MG63 (cell line): ENCODE measurements at regions not wholly inside any gene's neighbourhood (a gene's known extent, or its start where the extent isn't known, plus 50 kb on each side); places are given as distances from the start of the nearest gene placed in this dataset.

Experiments used
- DNase-seq: peaks from one replicate; pipeline ENCODE4 v3.0.0-alpha.2; 2020
- H3K27me3 ChIP-seq: fragments of 250-450 bp; sonication (Bioruptor Pico); 2 replicates; pipeline ENCODE4 v1.5.1; 2020; ENCODE audit warnings: mild to moderate bottlenecking, moderate library complexity
- H3K36me3 ChIP-seq: fragments of 250-450 bp; sonication (Bioruptor Pico); 2 replicates; pipeline ENCODE4 v1.5.1; 2020; ENCODE audit warnings: mild to moderate bottlenecking, moderate library complexity
- H3K4me3 ChIP-seq: fragments of 250-450 bp; sonication (Bioruptor Pico); 2 replicates; pipeline ENCODE4 v1.5.1; 2020; ENCODE audit warnings: mild to moderate bottlenecking, moderate library complexity
- H3K9me3 ChIP-seq: fragments of 250-450 bp; sonication (Bioruptor Pico); 2 replicates; pipeline ENCODE4 v1.5.1; 2020; ENCODE audit warnings: mild to moderate bottlenecking, moderate library complexity

GRCh38 chr11:116598556-116598955, 174.2 kb downstream of the BUD13 start:
- H3K27me3 ChIP-seq: no peaks in the 10 kb centered on the region
- no peak overlapping the region for H3K4me3 ChIP-seq
- no peaks in the 10 kb centered on the region for H3K9me3 ChIP-seq
- H3K36me3 ChIP-seq: no peaks in the 10 kb centered on the region
- no peak for DNase-seq

GRCh38 chr11:116598036-116598435, 174.8 kb downstream of the BUD13 start:
- Histone ChIP-seq H3K27me3 (no peaks in the 10 kb centered on the region), H3K9me3 (no peaks in the 10 kb centered on the region), H3K36me3 (no peaks in the 10 kb centered on the region), H3K4me3 (no peak overlapping the region)
- DNase-seq: no peak

- no peak for DNase-seq
- no peaks in the 10 kb centered on the region for H3K9me3 ChIP-seq
- no peaks in the 10 kb centered on the region for H3K36me3 ChIP-seq
- no peak overlapping the region for H3K4me3 ChIP-seq
- H3K27me3 ChIP-seq: no peaks in the 10 kb centered on the region
Measured at GRCh38 chr11:116596346-116597260, 176.2 kb downstream of the BUD13 start.

GRCh38 chr11:116595305-116595880, 177.4 kb downstream of the BUD13 start:
- Histone ChIP-seq H3K9me3 (no peaks in the 10 kb centered on the region), H3K27me3 (no peaks in the 10 kb centered on the region), H3K4me3 (no peak overlapping the region), H3K36me3 (no peaks in the 10 kb centered on the region)
- no peak for DNase-seq

GRCh38 chr11:116590844-116591570, 181.8 kb downstream of the BUD13 start:
- no peak for DNase-seq
- no peaks in the 10 kb centered on the region for H3K36me3 ChIP-seq
- no peak overlapping the region for H3K4me3 ChIP-seq

GRCh38 chr11:116589402-116589801, 183.4 kb downstream of the BUD13 start:
- no peak for DNase-seq
- no peaks in the 10 kb centered on the region for H3K36me3 ChIP-seq
- no peaks in the 10 kb centered on the region for H3K27me3 ChIP-seq
- no peak overlapping the region for H3K4me3 ChIP-seq
- H3K9me3 ChIP-seq: no peaks in the 10 kb centered on the region

More at GRCh38 chr11:116590844-116591570, 181.8 kb downstream of the BUD13 start:
- no peaks in the 10 kb centered on the region for H3K9me3 ChIP-seq
- H3K27me3 ChIP-seq: no peaks in the 10 kb centered on the region

- Histone ChIP-seq H3K4me3 (no peak overlapping the region), H3K27me3 (no peaks in the 10 kb centered on the region), H3K9me3 (no peaks in the 10 kb centered on the region), H3K36me3 (no peaks in the 10 kb centered on the region)
- no peak for DNase-seq
Measured at GRCh38 chr11:116586392-116586791, 186.4 kb downstream of the BUD13 start.

- no peak overlapping the region for H3K4me3 ChIP-seq
- H3K36me3 ChIP-seq: no peaks in the 10 kb centered on the region
- DNase-seq: no peak
- H3K9me3 ChIP-seq: no peaks in the 10 kb centered on the region
- peaks cover 3% of the 10 kb centered on the region for H3K27me3 ChIP-seq
Measured at GRCh38 chr11:116582571-116582970, 190.2 kb downstream of the BUD13 start.

- Histone ChIP-seq H3K27me3 (peaks cover 3% of the 10 kb centered on the region), H3K4me3 (no peak overlapping the region), H3K9me3 (no peaks in the 10 kb centered on the region), H3K36me3 (no peaks in the 10 kb centered on the region)
- no peak for DNase-seq
Measured at GRCh38 chr11:116581349-116581748, 191.4 kb downstream of the BUD13 start.

- H3K27me3 ChIP-seq: peaks cover 3% of the 10 kb centered on the region
- H3K4me3 ChIP-seq: no peak overlapping the region
- DNase-seq: no peak
- H3K36me3 ChIP-seq: no peaks in the 10 kb centered on the region
- no peaks in the 10 kb centered on the region for H3K9me3 ChIP-seq
Measured at GRCh38 chr11:116580799-116581198, 192.0 kb downstream of the BUD13 start.

GRCh38 chr11:116579857-116580727, 192.7 kb downstream of the BUD13 start:
- Histone ChIP-seq H3K4me3 (no peak overlapping the region), H3K27me3 (peaks cover 3% of the 10 kb centered on the region)

GRCh38 chr11:116579031-116579653, 193.6 kb downstream of the BUD13 start:
- H3K4me3 ChIP-seq: no peak overlapping the region
- DNase-seq: peak; percentile 91
- H3K36me3 ChIP-seq: no peaks in the 10 kb centered on the region
- peaks cover 3% of the 10 kb centered on the region for H3K27me3 ChIP-seq
- H3K9me3 ChIP-seq: no peaks in the 10 kb centered on the region

More at GRCh38 chr11:116579857-116580727, 192.7 kb downstream of the BUD13 start:
- DNase-seq: no peak
- H3K36me3 ChIP-seq: no peaks in the 10 kb centered on the region
- no peaks in the 10 kb centered on the region for H3K9me3 ChIP-seq

- Histone ChIP-seq H3K9me3 (no peaks in the 10 kb centered on the region), H3K27me3 (peaks cover 3% of the 10 kb centered on the region), H3K4me3 (no peak overlapping the region), H3K36me3 (no peaks in the 10 kb centered on the region)
- DNase-seq: no peak
Measured at GRCh38 chr11:116577956-116578355, 194.8 kb downstream of the BUD13 start.

- H3K9me3 ChIP-seq: no peaks in the 10 kb centered on the region
- peaks cover 3% of the 10 kb centered on the region for H3K27me3 ChIP-seq
- H3K4me3 ChIP-seq: no peak overlapping the region
- DNase-seq: no peak
- H3K36me3 ChIP-seq: no peaks in the 10 kb centered on the region
Measured at GRCh38 chr11:116577273-116577672, 195.5 kb downstream of the BUD13 start.

GRCh38 chr11:116576526-116576925, 196.3 kb downstream of the BUD13 start:
- Histone ChIP-seq H3K27me3 (peaks cover 3% of the 10 kb centered on the region), H3K9me3 (no peaks in the 10 kb centered on the region), H3K4me3 (no peak overlapping the region), H3K36me3 (no peaks in the 10 kb centered on the region)
- DNase-seq: peak; percentile 82

GRCh38 chr11:116567721-116568242, 205.0 kb downstream of the BUD13 start:
- Histone ChIP-seq H3K4me3 (no peak overlapping the region), H3K9me3 (no peaks in the 10 kb centered on the region), H3K27me3 (no peaks in the 10 kb centered on the region)

More at GRCh38 chr11:116567721-116568242, 205.0 kb downstream of the BUD13 start:
- H3K36me3 ChIP-seq: no peaks in the 10 kb centered on the region
- no peak for DNase-seq
